PC-9 (cell line): ENCODE measurements at regions not wholly inside any gene's neighbourhood (a gene's known extent, or its start where the extent isn't known, plus 50 kb on each side); places are given as distances from the start of the nearest gene placed in this dataset.

ENCODE experiments used
- BruUV-seq: library from RNA; stranded (reverse); fragments of 400-500 nt; replicated peaks from 2 replicates; lab custom pipeline; 2021; lab: Mats Ljungman, UMichigan
- CTCF ChIA-PET: fragments of 300-600 bp; sonication (Branson Sonifier 250); formaldehyde crosslinking; loops from one replicate; lab custom pipeline; 2022; ENCODE audit warnings: antibody characterized with exemption; lab: Charles Lee
- POLR2A ChIA-PET: fragments of 300-600 bp; sonication (Branson Sonifier 250); formaldehyde crosslinking; loops from one replicate; lab custom pipeline; 2022; ENCODE audit warnings: antibody characterized with exemption; ENCODE audit not compliant: unreplicated experiment; lab: Charles Lee
- DNase-seq, 2 experiments: peaks; one replicate each; pipeline versions ENCODE4 v3.0.0 to v3.0.0-alpha.2; 2015 to 2022; ENCODE audit warnings: mixed read lengths in 1 of 2
- H2AFZ ChIP-seq: fragments of 200-600 bp; sonication (generic); 2 replicates; pipeline ENCODE4 v1.8.1; 2017; ENCODE audit warnings: antibody characterized with exemption
- H3F3A ChIP-seq: fragments of 200-600 bp; sonication (generic); 2 replicates; pipeline ENCODE4 v1.8.1; 2017; ENCODE audit warnings: antibody characterized with exemption, mild to moderate bottlenecking, low read depth; ENCODE audit not compliant: insufficient read depth
- H3K27ac ChIP-seq: fragments of 200-600 bp; sonication (generic); 2 replicates; pipeline ENCODE4 v1.6.1; 2016; ENCODE audit warnings: mixed run types
- H3K27me3 ChIP-seq: fragments of 200-600 bp; sonication (generic); 2 replicates; pipeline ENCODE4 v1.6.1; 2016; ENCODE audit warnings: low read depth, mixed run types; ENCODE audit not compliant: insufficient read depth
- H3K36me3 ChIP-seq: fragments of 200-600 bp; sonication (generic); 2 replicates; pipeline ENCODE4 v1.6.1; 2016; ENCODE audit warnings: low read depth, mixed run types
- H3K4me1 ChIP-seq: fragments of 200-600 bp; sonication (generic); replicated peaks from 2 replicates; pipeline ENCODE4 v1.6.1; 2016; ENCODE audit warnings: mixed run types; ENCODE audit not compliant: insufficient read depth
- H3K4me2 ChIP-seq: fragments of 200-600 bp; sonication (generic); 2 replicates; pipeline ENCODE4 v1.6.1; 2017; ENCODE audit warnings: mixed run types
- H3K4me3 ChIP-seq: fragments of 200-600 bp; sonication (generic); 2 replicates; pipeline ENCODE4 v1.6.1; 2016; ENCODE audit warnings: mixed run types
- H3K79me2 ChIP-seq: fragments of 200-600 bp; sonication (generic); 2 replicates; pipeline ENCODE4 v1.6.1; 2017; ENCODE audit warnings: low read depth, mixed run types
- H3K9me2 ChIP-seq: fragments of 200-600 bp; sonication (generic); 2 replicates; pipeline ENCODE4 v1.8.1; 2017; ENCODE audit warnings: mild to moderate bottlenecking; ENCODE audit not compliant: insufficient read depth
- H3K9me3 ChIP-seq: fragments of 200-600 bp; sonication (generic); 2 replicates; pipeline ENCODE4 v1.8.1; 2016; ENCODE audit warnings: low read depth; ENCODE audit not compliant: insufficient read depth
- H4K20me1 ChIP-seq: fragments of 200-600 bp; sonication (generic); 2 replicates; pipeline ENCODE4 v1.8.1; 2017; ENCODE audit not compliant: insufficient read depth
- CTCF ChIP-seq: fragments of 200-600 bp; sonication (generic); conservative IDR thresholded peaks from 2 replicates; pipeline ENCODE4 v1.6.1; 2017; ENCODE audit warnings: mixed run types, antibody characterized with exemption, mild to moderate bottlenecking, moderate library complexity
- EZH2 ChIP-seq: fragments of 200-600 bp; sonication (generic); IDR thresholded peaks from 2 replicates; pipeline ENCODE4 v1.8.0; 2017; ENCODE audit warnings: antibody characterized with exemption, low read depth
- intact Hi-C: fragments of 100-400 bp; cut with micrococcal nuclease; formaldehyde crosslinking; loops from one replicate; pipeline ENCODE4 v1.10.0; 2022; ENCODE audit not compliant: unreplicated experiment

GRCh38 chr3:8110966-8111798 is 390.4 kb upstream of the LMCD1 start:
- ChIA-PET CTCF (interaction anchor here (0.7 to 1.1 kb wide), 2 partner anchors 18 to 61 kb away, joined by 3 read pairs; no protein-coding TSS in a partner anchor), POLR2A (interaction anchor here (0.6 kb wide), 1 partner anchor 925 kb away, joined by 7 read pairs; no protein-coding TSS in a partner anchor)
- BruUV-seq = no TSS peak
- Histone ChIP-seq H3K9me2 (no peaks in the 10 kb centered on the region), H3K27me3 (no peaks in the 10 kb centered on the region), H3K79me2 (no peaks in the 10 kb centered on the region), H3K9me3 (no peaks in the 10 kb centered on the region), H3K27ac (no peak overlapping the region), H4K20me1 (no peaks in the 10 kb centered on the region), H3K4me1 (no peaks in the 10 kb centered on the region), H3K4me2 (no peak overlapping the region), H3F3A (no peaks in the 10 kb centered on the region), H2AFZ (no peak overlapping the region), H3K4me3 (no peak overlapping the region), H3K36me3 (no peaks in the 10 kb centered on the region)
- intact Hi-C loops = loop anchor here (1.0 to 5.0 kb wide), 2 partner anchors 128 to 191 kb away; no protein-coding TSS in a partner anchor
- peak in 1 of 2 experiments; percentile 37 for DNase-seq
- peak; percentile 79 for TF ChIP-seq CTCF
- no peak for TF ChIP-seq EZH2

GRCh38 chr3:8112587-8112986 is 389.0 kb upstream of the LMCD1 start:
- H3K4me1 ChIP-seq = no peaks in the 10 kb centered on the region
- H3K27me3 ChIP-seq = no peaks in the 10 kb centered on the region
- no peak overlapping the region for H3K27ac ChIP-seq
- no peaks in the 10 kb centered on the region for H3K36me3 ChIP-seq
- TF ChIP-seq CTCF (no peak), EZH2 (no peak)
- no peaks in the 10 kb centered on the region for H3K9me3 ChIP-seq
- no peaks in the 10 kb centered on the region for H3K9me2 ChIP-seq
- no peaks in the 10 kb centered on the region for H3K79me2 ChIP-seq
- H4K20me1 ChIP-seq = no peaks in the 10 kb centered on the region
- ChIA-PET CTCF (no interaction called here), POLR2A (no interaction called here)
- no peak overlapping the region for H2AFZ ChIP-seq
- H3F3A ChIP-seq = no peaks in the 10 kb centered on the region
- BruUV-seq = no TSS peak
- no peak overlapping the region for H3K4me2 ChIP-seq
- DNase-seq = no peak
- intact Hi-C loops = loop anchor here (5.0 kb wide), 1 partner anchor 190 kb away; no protein-coding TSS in a partner anchor
- no peak overlapping the region for H3K4me3 ChIP-seq

GRCh38 chr3:8113626-8114025 is 388.0 kb upstream of the LMCD1 start:
- Histone ChIP-seq H3K79me2 (no peaks in the 10 kb centered on the region), H3K36me3 (no peaks in the 10 kb centered on the region), H3K27me3 (no peaks in the 10 kb centered on the region), H2AFZ (no peak overlapping the region), H3K4me1 (no peaks in the 10 kb centered on the region), H4K20me1 (no peaks in the 10 kb centered on the region), H3K9me2 (no peaks in the 10 kb centered on the region), H3K27ac (no peak overlapping the region), H3K4me3 (no peak overlapping the region), H3F3A (no peaks in the 10 kb centered on the region), H3K9me3 (no peaks in the 10 kb centered on the region), H3K4me2 (no peak overlapping the region)
- intact Hi-C loops = loop anchor here (5.0 kb wide), 1 partner anchor 189 kb away; no protein-coding TSS in a partner anchor
- TF ChIP-seq EZH2 = no peak
- no peak for TF ChIP-seq CTCF
- CTCF ChIA-PET = interaction anchor here (0.7 kb wide), 1 partner anchor 155 kb away, joined by 4 read pairs; no protein-coding TSS in a partner anchor
- POLR2A ChIA-PET = no interaction called here
- BruUV-seq = no TSS peak
- DNase-seq = no peak
